Body of pancreas (tissue), 4 donors: ENCODE measurements at regions not wholly inside any gene's neighbourhood (a gene's known extent, or its start where the extent isn't known, plus 50 kb on each side); places are given as distances from the start of the nearest gene placed in this dataset.

Experiments used
- ATAC-seq: fragments of 150-250 bp; one replicate; pipeline ENCODE4 v1.9.1; 2016
- DNase-seq, 4 donors: peaks; one replicate each; pipeline ENCODE4 v3.0.0-alpha.2; 2019
- H3K27ac ChIP-seq, 4 donors: fragments of 200-600 bp; sonication (generic); 1 replicate in 3 of 4; 2 replicates in 1 of 4; pipeline versions ENCODE4 v1.5.1 to v1.6.1; 2016 to 2019; ENCODE audit warnings: mild to moderate bottlenecking in 1 of 4, mixed read lengths in 1 of 4, moderate library complexity in 1 of 4
- H3K27me3 ChIP-seq, 2 donors: fragments of 200-600 bp; sonication (generic); one replicate each; pipeline ENCODE4 v1.6.0; 2016; ENCODE audit warnings: mild to moderate bottlenecking in 1 of 2
- H3K36me3 ChIP-seq, 2 donors: fragments of 200-600 bp; sonication (generic); replicated peaks in 1 of 2; 2 replicates each; pipeline ENCODE4 v1.5.1; 2016; ENCODE audit warnings: low read depth in 2 of 2; ENCODE audit not compliant: insufficient read depth in 1 of 2
- H3K4me1 ChIP-seq: fragments of 200-600 bp; sonication (generic); one replicate; pipeline ENCODE4 v1.6.0; 2016
- H3K4me3 ChIP-seq, 2 donors: fragments of 200-600 bp; sonication (generic); 1 replicate in 1 of 2; 2 replicates in 1 of 2; pipeline ENCODE4 v1.5.1; 2016 to 2019
- H3K9me3 ChIP-seq, 3 donors: fragments of 200-600 bp; sonication (generic); 1 replicate in 2 of 3; 2 replicates in 1 of 3; pipeline ENCODE4 v1.5.1; 2016
- CTCF ChIP-seq, 7 experiments: fragments of 450-650 bp in 4 of 7; fragments of 200-600 bp in 3 of 7; sonication (generic) in 3 of 7; IDR thresholded peaks; one replicate each; pipeline ENCODE4 v1.5.1; 2016 to 2019; ENCODE audit warnings: antibody characterized with exemption in 7 of 7
- POLR2A ChIP-seq, 3 donors: fragments of 450-650 bp; IDR thresholded peaks; one replicate each; pipeline ENCODE4 v1.6.1; 2016; ENCODE audit warnings: antibody characterized with exemption in 3 of 3, mild to moderate bottlenecking in 2 of 3
- WGBS, 2 donors: methylation state at CpG; one replicate each; pipeline ENCODE4 v1.1.5; 2017; 5-methylcytosine and 5-hydroxymethylcytosine counted together
- intact Hi-C: fragments of 100-400 bp; cut with DNase I; formaldehyde crosslinking; loops from one replicate; pipeline ENCODE4 v1.15.1; 2023

DNA sequence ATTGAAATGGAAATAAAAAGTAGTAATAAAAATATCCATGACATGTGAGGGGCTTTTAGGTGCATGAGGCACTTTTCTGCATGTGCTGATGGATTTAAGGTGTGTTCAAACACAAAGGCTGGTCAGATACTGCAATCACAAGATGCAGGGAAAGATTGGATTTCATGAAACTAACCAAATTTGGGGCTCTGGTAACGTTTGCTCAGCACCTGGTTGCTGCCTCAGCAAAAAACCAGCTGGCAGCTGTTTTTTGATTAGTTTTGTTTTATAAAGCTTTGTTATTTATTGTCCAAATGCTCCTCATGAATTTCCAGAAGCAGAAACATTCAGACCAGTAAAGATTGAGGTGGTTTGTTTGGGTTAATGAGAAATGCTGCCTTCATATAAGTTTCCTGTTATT, 195.7 kb upstream of the NRG3 start:
- no peak for DNase-seq
- no peak for ATAC-seq
- Histone ChIP-seq H3K27ac (no peak overlapping the region), H3K36me3 (no peaks in the 10 kb centered on the region), H3K9me3 (no peaks in the 10 kb centered on the region), H3K4me3 (no peak overlapping the region), H3K27me3 (no peaks in the 10 kb centered on the region), H3K4me1 (no peaks in the 10 kb centered on the region)
- WGBS, 2 donors: 16 to 20% methylated on average over 1 of the region's 1 CpG
- intact Hi-C loops: no loop called here
- TF ChIP-seq POLR2A (IDR thresholded peaks at IDR 0.05) (no peak), CTCF (IDR thresholded peaks at IDR 0.05) (no peak)

GRCh38 chr10:81680359-81680758, 194.6 kb upstream of the NRG3 start:
- no peak for ATAC-seq
- no peaks in the 10 kb centered on the region for H3K9me3 ChIP-seq
- no peak for TF ChIP-seq CTCF (IDR thresholded peaks at IDR 0.05)
- TF ChIP-seq POLR2A (IDR thresholded peaks at IDR 0.05): no peak
- no peak overlapping the region for H3K4me3 ChIP-seq
- 55 to 60% methylated on average over 1 of the region's 1 CpG for WGBS, 2 donors
- no peaks in the 10 kb centered on the region for H3K4me1 ChIP-seq
- H3K27ac ChIP-seq: no peak overlapping the region
- H3K27me3 ChIP-seq: no peaks in the 10 kb centered on the region
- H3K36me3 ChIP-seq: no peaks in the 10 kb centered on the region
- intact Hi-C loops: no loop called here
- no peak for DNase-seq

GRCh38 chr10:81688459-81688858, 186.5 kb upstream of the NRG3 start:
- H3K27me3 ChIP-seq: no peaks in the 10 kb centered on the region
- no peaks in the 10 kb centered on the region for H3K36me3 ChIP-seq
- WGBS, 2 donors: 89 to 96% methylated on average over 1 of the region's 1 CpG
- H3K27ac ChIP-seq: no peak overlapping the region
- H3K4me3 ChIP-seq: no peak overlapping the region
- DNase-seq: no peak
- no peaks in the 10 kb centered on the region for H3K4me1 ChIP-seq
- no peak for ATAC-seq
- no peak for TF ChIP-seq CTCF (IDR thresholded peaks at IDR 0.05)
- TF ChIP-seq POLR2A (IDR thresholded peaks at IDR 0.05): no peak
- H3K9me3 ChIP-seq: no peaks in the 10 kb centered on the region
- intact Hi-C loops: no loop called here

- Histone ChIP-seq H3K27me3 (no peaks in the 10 kb centered on the region), H3K36me3 (no peaks in the 10 kb centered on the region), H3K9me3 (no peaks in the 10 kb centered on the region), H3K4me1 (no peaks in the 10 kb centered on the region), H3K4me3 (no peak overlapping the region), H3K27ac (no peak overlapping the region)
- WGBS, 2 donors: 44 to 66% methylated on average over 5 to 9 of the region's 9 CpGs
- no peak for TF ChIP-seq POLR2A (IDR thresholded peaks at IDR 0.05)
- no peak for TF ChIP-seq CTCF (IDR thresholded peaks at IDR 0.05)
- DNase-seq (no peak), ATAC-seq (no peak)
- intact Hi-C loops: no loop called here
Observed at GRCh38 chr10:81696609-81697388, 178.2 kb upstream of the NRG3 start.

GRCh38 chr10:81704596-81704995, 170.4 kb upstream of the NRG3 start:
- intact Hi-C loops: no loop called here
- ATAC-seq (no peak), DNase-seq (no peak)
- no peak for TF ChIP-seq POLR2A (IDR thresholded peaks at IDR 0.05)
- TF ChIP-seq CTCF (IDR thresholded peaks at IDR 0.05): no peak
- Histone ChIP-seq H3K4me3 (no peak overlapping the region), H3K4me1 (no peaks in the 10 kb centered on the region), H3K36me3 (no peaks in the 10 kb centered on the region), H3K27ac (no peak overlapping the region), H3K27me3 (no peaks in the 10 kb centered on the region), H3K9me3 (no peaks in the 10 kb centered on the region)
- 0 to 21% methylated on average over 1 of the region's 1 CpG for WGBS, 2 donors
